K562 (cell line): ENCODE measurements at regions not wholly inside any gene's neighbourhood (a gene's known extent, or its start where the extent isn't known, plus 50 kb on each side); places are given as distances from the start of the nearest gene placed in this dataset.

Experiments used
- ATAC-seq: fragments of 200-7000 bp; cut with Tn5 transposase; 3 replicates; pipeline ENCODE4 v1.9.1; 2020; ENCODE audit warnings: moderate library complexity
- BruUV-seq: library from RNA; stranded (reverse); fragments of 400-500 nt; replicated peaks from 2 replicates; lab custom pipeline; 2021; lab: Mats Ljungman, UMichigan
- CTCF ChIA-PET: fragments of 300-600 bp; formaldehyde crosslinking; extraction: SDS; loops from one replicate; lab custom pipeline; 2021; ENCODE audit warnings: low intra/inter-chr PET ratio; lab: Yijun Ruan, JAX
- POLR2A ChIA-PET: fragments of 300-600, 350-650 bp; sonication (Branson Sonifier 250); formaldehyde crosslinking; extraction: SDS; loops from one replicate; lab custom pipeline; 2021; ENCODE audit warnings: antibody characterized with exemption, inconsistent platforms; lab: Yijun Ruan, JAX
- DNase-seq, 4 experiments: peaks; one replicate each; pipeline versions ENCODE4 v3.0.0 to v3.0.0-alpha.2; 2011 to 2018; ENCODE audit warnings: low spot score in 3 of 4, mixed read lengths in 3 of 4; ENCODE audit errors: extremely low read depth in 1 of 4
- FAIRE-seq: peaks from 2 replicates; lab custom pipeline; 2011; peaks lifted over from hg19 to GRCh38; lab: Jason Lieb, UNC
- H2AFZ ChIP-seq: 2 replicates; pipeline ENCODE4 v1.6.0; 2011; ENCODE audit warnings: low read depth, low read length, control low read depth, inconsistent platforms
- H3K27ac ChIP-seq: fragments of 200-600 bp; 3 replicates; pipeline ENCODE4 v1.8.0; 2011; ENCODE audit warnings: low read depth, mild to moderate bottlenecking, control low read depth, inconsistent platforms, low read length, moderate library complexity, mixed read lengths; ENCODE audit errors: extremely low read depth
- H3K27me3 ChIP-seq, 2 experiments: fragments of 300-600 bp in 1 of 2; 2 replicates in 1 of 2; 3 replicates in 1 of 2; pipeline versions ENCODE4 v1.6.0 to v1.8.0; 2011; ENCODE audit warnings: inconsistent platforms in 2 of 2, low read length in 2 of 2, mild to moderate bottlenecking in 1 of 2, mixed read lengths in 1 of 2, moderate library complexity in 1 of 2; ENCODE audit not compliant: control insufficient read depth in 2 of 2, insufficient read depth in 2 of 2
- H3K36me3 ChIP-seq: fragments of 300-600 bp; 3 replicates; pipeline ENCODE4 v1.8.0; 2011; ENCODE audit warnings: mild to moderate bottlenecking, low read length, inconsistent platforms; ENCODE audit not compliant: control insufficient read depth, insufficient read depth
- H3K4me1 ChIP-seq, 2 experiments: fragments of 200-600 bp in 1 of 2; replicated peaks in 1 of 2; 2 replicates in 1 of 2; 3 replicates in 1 of 2; pipeline versions ENCODE4 v1.5.1 to v1.8.0; 2011; ENCODE audit warnings: inconsistent platforms in 2 of 2, low read length in 2 of 2, mild to moderate bottlenecking in 1 of 2, mixed read lengths in 1 of 2, moderate library complexity in 1 of 2; ENCODE audit not compliant: control insufficient read depth in 2 of 2, insufficient read depth in 2 of 2
- H3K4me2 ChIP-seq: 2 replicates; pipeline ENCODE4 v1.6.1; 2011; ENCODE audit warnings: low read length, control low read depth, inconsistent platforms, mixed read lengths; ENCODE audit not compliant: insufficient read depth
- H3K4me3 ChIP-seq: fragments of 200-600 bp; sonication (generic), shearing (Covaris generic); 2 replicates; pipeline ENCODE4 v1.5.1; 2016; ENCODE audit warnings: control low read depth, inconsistent platforms
- H3K79me2 ChIP-seq: fragments of 200-600 bp; 3 replicates; pipeline ENCODE4 v1.8.0; 2011; ENCODE audit warnings: low read length, inconsistent platforms; ENCODE audit not compliant: control insufficient read depth, insufficient read depth
- H3K9ac ChIP-seq, 2 experiments: 2 replicates each; pipeline versions ENCODE4 v1.6.0 to v1.6.1; 2011; ENCODE audit warnings: low read depth in 2 of 2, low read length in 2 of 2, control low read depth in 1 of 2, inconsistent platforms in 1 of 2, mild to moderate bottlenecking in 1 of 2, mixed read lengths in 1 of 2; ENCODE audit not compliant: insufficient read depth in 1 of 2
- H3K9me1 ChIP-seq: one replicate; pipeline ENCODE4 v1.6.0; 2011; ENCODE audit warnings: inconsistent platforms, mild to moderate bottlenecking, low read length, moderate library complexity; ENCODE audit not compliant: control insufficient read depth, insufficient read depth
- H3K9me3 ChIP-seq: replicated peaks from 2 replicates; pipeline ENCODE4 v1.5.1; 2011; ENCODE audit warnings: low read depth, low read length, inconsistent platforms; ENCODE audit not compliant: control insufficient read depth, insufficient read depth
- H4K20me1 ChIP-seq: replicated peaks from 2 replicates; pipeline ENCODE4 v1.6.1; 2011; ENCODE audit warnings: low read length, inconsistent platforms, mixed read lengths; ENCODE audit not compliant: control insufficient read depth, insufficient read depth
- E2F3 ChIP-seq: fragments of 250-450 bp; sonication (Bioruptor Pico); IDR thresholded peaks from 2 replicates; pipeline ENCODE4 v1.4.0; 2020; ENCODE audit warnings: mild to moderate bottlenecking
- FOXJ2 ChIP-seq: fragments of 200-800 bp; sonication (Bioruptor generic); IDR thresholded peaks from 2 replicates; pipeline ENCODE4 v1.6.1; 2016; ENCODE audit warnings: missing genetic modification characterization, missing compliant biosample characterization
- MAZ ChIP-seq, 2 experiments: fragments of 450-650 bp in 1 of 2; sonication (generic) in 1 of 2; formaldehyde crosslinking; IDR thresholded peaks in 1 of 2; conservative IDR thresholded peaks in 1 of 2; 2 replicates each; pipeline versions ENCODE4 v1.4.0 to v1.5.0; 2020; ENCODE audit warnings: mild to moderate bottlenecking in 1 of 2, missing genetic modification reagents in 1 of 2
- MED1 ChIP-seq: sonication (generic); formaldehyde crosslinking; IDR thresholded peaks from 2 replicates; pipeline ENCODE4 v1.8.1; 2023; ENCODE audit warnings: missing genetic modification reagents, borderline replicate concordance
- MLLT1 ChIP-seq, 2 experiments: fragments of 450-650 bp; IDR thresholded peaks; 2 replicates each; pipeline ENCODE4 v1.6.1; 2016
- NCOA2 ChIP-seq, 2 experiments: fragments of 450-650 bp; IDR thresholded peaks; 2 replicates each; pipeline ENCODE4 v1.6.1; 2018; ENCODE audit warnings: mild to moderate bottlenecking in 2 of 2, moderate library complexity in 1 of 2; ENCODE audit not compliant: partially characterized antibody in 2 of 2
- NEUROD1 ChIP-seq: fragments of 150-350 bp; IDR thresholded peaks from 2 replicates; pipeline ENCODE4 v1.6.1; 2014; ENCODE audit warnings: borderline replicate concordance, low read length, low read depth; ENCODE audit not compliant: partially characterized antibody
- PHTF2 ChIP-seq: fragments of 250-450 bp; sonication (Bioruptor Pico); IDR thresholded peaks from 2 replicates; pipeline ENCODE4 v1.5.0; 2021; ENCODE audit warnings: mild to moderate bottlenecking
- ZBTB34 ChIP-seq: fragments of 250-450 bp; sonication (Bioruptor Pico); IDR thresholded peaks from 2 replicates; pipeline ENCODE4 v1.8.0; 2021; ENCODE audit warnings: mild to moderate bottlenecking, moderate library complexity
- ZNF274 ChIP-seq: IDR thresholded peaks from 2 replicates; pipeline ENCODE4 v1.6.1; 2011; ENCODE audit warnings: low read depth, mild to moderate bottlenecking, low read length, moderate library complexity, borderline replicate concordance
- ZNF431 ChIP-seq: sonication (generic); formaldehyde crosslinking; IDR thresholded peaks from 2 replicates; pipeline ENCODE4 v1.8.0; 2022; ENCODE audit warnings: mild to moderate bottlenecking, missing genetic modification reagents
- WGBS: fragments of 100-300 bp; shearing (Covaris generic); methylation state at CpG from one replicate; pipeline ENCODE4 v1.1.6; 2016; ENCODE audit warnings: low coverage, mixed read lengths; ENCODE audit not compliant: insufficient coverage; ENCODE audit errors: missing lambda C conversion rate; 5-methylcytosine and 5-hydroxymethylcytosine counted together
- in situ Hi-C: fragments of 300-500 bp; cut with MboI; formaldehyde crosslinking; loops from 4 replicates; pipeline ENCODE4 v1.15.0; 2018; ENCODE audit warnings: inconsistent platforms, mixed read lengths
- intact Hi-C: fragments of 100-400 bp; cut with micrococcal nuclease; formaldehyde crosslinking; loops from 2 replicates; pipeline ENCODE4 v1.14.2; 2022

GRCh38 chr5:103840600-103840999 is 278.0 kb upstream of the NUDT12 start (continued):
- TF ChIP-seq ZBTB34 (CRISPR knock-in tag): no peak
- TF ChIP-seq NCOA2 (IDR thresholded peaks at IDR 0.05; ENCODE audit: partially characterized antibody in 2 of 2): no peak
- no peak for TF ChIP-seq NEUROD1
- TF ChIP-seq E2F3 (CRISPR knock-in tag): no peak
- no peak for TF ChIP-seq ZNF274
- no peak for TF ChIP-seq PHTF2
- TF ChIP-seq MED1 (CRISPR knock-in tag): no peak
- no peak for TF ChIP-seq ZNF431 (CRISPR knock-in tag)
- no peak for TF ChIP-seq MLLT1 (IDR thresholded peaks at IDR 0.05)
- TF ChIP-seq, all 486 proteins: peak for 0

- CTCF ChIA-PET: no interaction called here
- 0% methylated on average over 1 of the region's 1 CpG for WGBS
Measured at GRCh38 chr5:103834216-103834615, 271.6 kb upstream of the NUDT12 start.

More at GRCh38 chr5:103834216-103834615, 271.6 kb upstream of the NUDT12 start:
- no peak for FAIRE-seq
- Histone ChIP-seq H3K27me3 (no peaks in the 10 kb centered on the region), H3K9ac (no peak overlapping the region), H3K4me2 (no peak overlapping the region), H3K4me1 (no peaks in the 10 kb centered on the region), H3K27ac (no peak overlapping the region), H4K20me1 (no peaks in the 10 kb centered on the region), H3K4me3 (no peak overlapping the region), H3K9me3 (no peaks in the 10 kb centered on the region), H3K9me1 (no peaks in the 10 kb centered on the region), H2AFZ (no peak overlapping the region)
- ATAC-seq: no peak
- no peak for DNase-seq
- in situ Hi-C loops (loop anchor here (10.0 kb wide), 1 partner anchor 341 kb away; no protein-coding TSS in a partner anchor), intact Hi-C loops (no loop called here)
- POLR2A ChIA-PET: no interaction called here
- BruUV-seq: no TSS peak
- TF ChIP-seq FOXJ2 (tag): no peak
- no peak for TF ChIP-seq MAZ (CRISPR knock-in tag; conservative IDR thresholded peaks at IDR 0.05 in 1 of 2, IDR thresholded peaks at IDR 0.05 in 1 of 2)
- TF ChIP-seq, all 486 proteins: peak for 0
- Histone ChIP-seq H3K36me3 (no peaks in the 10 kb centered on the region), H3K79me2 (no peaks in the 10 kb centered on the region)
